Glomerular endothelial cell (primary cell): ENCODE measurements at regions not wholly inside any gene's neighbourhood (a gene's known extent, or its start where the extent isn't known, plus 50 kb on each side); places are given as distances from the start of the nearest gene placed in this dataset.

Source experiments
- DNase-seq: peaks from one replicate; pipeline ENCODE4 v3.0.0-alpha.2; 2011; ENCODE audit warnings: low read depth, low spot score; ENCODE audit errors: extremely low read depth

DNA sequence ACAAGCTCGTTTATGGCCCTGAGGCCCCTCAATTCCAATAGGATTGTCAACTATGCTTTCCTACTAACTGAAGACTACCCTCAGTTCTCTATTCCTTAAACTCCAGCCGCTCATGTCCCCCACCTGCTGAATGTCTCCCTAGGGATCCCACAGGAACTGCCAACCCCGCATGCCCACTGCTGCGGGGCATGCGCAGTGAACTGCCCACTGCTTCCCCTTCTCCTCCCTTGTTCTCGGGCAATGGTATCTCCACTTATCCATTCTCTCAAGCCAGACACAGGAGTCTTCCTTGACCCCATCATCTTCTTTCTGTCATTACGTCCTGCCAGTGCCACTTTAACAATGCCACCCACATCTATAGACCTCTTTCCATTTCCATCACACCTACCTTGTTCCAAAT, 90.0 kb downstream of the FGF18 start:
- no peak for DNase-seq

DNA sequence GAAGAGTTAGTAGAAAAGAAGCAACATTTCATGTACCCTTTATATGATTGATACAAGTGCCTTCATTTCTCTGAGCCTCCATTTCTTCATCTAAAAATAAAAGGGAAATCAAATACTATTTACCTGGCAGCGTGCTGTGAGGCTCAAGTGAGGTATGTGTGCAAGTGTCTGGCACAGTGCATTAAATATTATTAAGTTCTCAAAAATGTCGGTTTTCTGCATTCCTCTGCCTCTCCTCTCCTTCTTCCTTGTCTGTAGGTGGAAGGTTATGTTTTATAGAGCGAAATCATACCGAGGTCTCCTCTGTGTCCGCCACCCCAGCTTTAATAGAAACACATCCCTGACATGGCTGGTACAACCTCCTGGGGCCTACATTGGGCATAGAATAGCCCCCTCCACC, 93.0 kb downstream of the FGF18 start:
- no peak for DNase-seq

DNA sequence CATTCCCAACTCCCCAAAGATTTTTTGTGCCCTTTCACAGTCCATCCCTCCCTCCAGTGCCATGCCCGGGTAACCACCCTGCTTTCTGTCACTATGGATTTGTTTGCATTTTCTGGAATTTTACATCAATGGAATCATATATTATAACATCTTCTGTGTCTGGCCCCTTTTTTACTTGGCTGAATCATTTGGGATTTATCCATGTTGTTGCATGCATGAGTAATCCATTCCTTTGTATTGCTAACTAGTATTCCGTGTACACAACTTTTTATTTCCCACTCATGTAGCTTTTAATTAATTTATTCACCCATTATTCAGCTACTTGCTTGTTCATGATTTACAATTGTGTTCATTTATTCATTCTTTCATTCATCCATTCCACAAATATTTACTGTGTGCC, 94.1 kb downstream of the FGF18 start:
- DNase-seq, result no peak

DNA sequence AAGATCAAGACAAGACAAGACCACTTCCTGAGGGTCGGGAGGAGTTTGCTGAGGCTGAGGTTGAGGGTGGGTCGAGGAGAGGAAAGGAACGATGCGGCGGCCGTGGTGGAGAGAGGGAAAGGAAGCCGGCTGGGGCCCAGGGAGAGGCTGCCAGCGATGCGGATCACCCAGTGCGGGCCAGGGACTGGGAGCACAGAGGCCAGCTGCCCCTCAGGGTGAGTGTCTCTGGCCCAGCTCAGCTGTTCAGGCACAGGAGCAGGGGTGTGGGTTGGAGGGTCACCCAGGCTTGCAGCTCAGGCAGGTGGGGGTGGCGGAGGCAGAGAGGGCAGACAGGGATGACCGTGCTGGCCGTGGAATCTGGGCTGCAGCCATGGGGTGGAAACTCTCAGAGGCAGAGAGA, 99.5 kb downstream of the FGF18 start:
- no peak for DNase-seq

DNA sequence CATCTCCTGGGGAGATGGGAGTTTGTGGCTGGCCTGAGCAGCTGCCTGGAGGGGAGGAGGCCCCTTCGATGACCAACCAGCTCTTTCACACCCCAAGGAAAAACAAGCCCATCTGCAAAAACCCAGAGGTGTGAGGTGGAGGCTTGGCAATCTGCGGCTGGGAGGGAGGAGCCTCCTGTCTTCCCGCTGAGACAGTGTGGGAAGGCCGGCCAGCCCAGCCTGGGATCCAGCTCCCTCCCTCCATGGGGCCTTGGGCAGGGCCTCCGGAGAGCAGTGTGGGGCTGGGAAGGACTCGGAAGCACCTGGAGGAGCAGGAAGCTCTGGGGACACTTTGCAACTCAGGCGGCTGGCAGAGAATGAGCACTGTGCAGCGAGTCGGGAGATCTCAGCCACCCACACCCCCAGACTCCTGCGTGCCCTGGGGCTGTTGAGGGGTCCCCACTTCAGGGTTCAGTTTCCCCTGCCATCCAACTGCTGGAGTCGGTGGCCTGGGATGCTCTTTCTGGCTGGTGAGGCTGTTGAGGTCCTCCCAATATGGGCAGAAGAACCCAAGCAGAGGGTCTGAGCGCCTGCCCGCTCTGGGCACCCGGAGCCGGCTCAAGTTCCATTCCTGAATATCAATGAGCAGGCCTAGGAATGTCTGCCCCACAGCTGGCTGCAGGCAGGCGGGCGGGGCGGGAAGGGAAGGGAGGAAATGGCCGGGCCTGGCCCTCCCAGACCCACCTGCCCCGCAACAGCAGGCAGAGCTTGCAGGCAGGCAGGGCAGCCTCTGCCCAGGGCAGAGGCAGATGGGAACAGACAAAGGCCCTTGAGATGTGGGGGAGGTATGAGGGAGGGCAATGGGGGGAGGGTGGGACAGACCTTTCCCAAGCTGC, 101.1 kb downstream of the FGF18 start:
- no peak for DNase-seq

DNA sequence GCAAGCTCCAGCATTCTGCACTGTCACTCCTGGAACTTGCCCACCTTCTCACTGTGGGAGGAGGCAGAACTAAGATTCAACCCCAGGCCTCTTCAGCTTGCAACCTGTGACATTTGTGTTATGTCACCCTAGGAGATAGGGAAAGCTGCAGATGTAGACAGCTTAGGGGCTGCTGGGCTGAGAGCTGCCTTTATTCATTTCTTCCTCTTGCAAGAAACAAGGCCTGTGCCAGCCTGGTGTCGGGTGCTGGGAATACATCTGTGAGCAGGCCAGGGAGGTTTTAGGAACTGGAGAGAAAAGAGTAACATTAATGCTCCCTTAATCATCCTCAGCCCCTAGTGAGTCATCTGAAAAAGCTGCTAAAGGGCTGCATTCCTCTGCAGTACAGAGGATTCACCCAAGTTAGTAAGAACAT, 101.8 kb downstream of the FGF18 start:
- DNase-seq, result peak; percentile 3

DNA sequence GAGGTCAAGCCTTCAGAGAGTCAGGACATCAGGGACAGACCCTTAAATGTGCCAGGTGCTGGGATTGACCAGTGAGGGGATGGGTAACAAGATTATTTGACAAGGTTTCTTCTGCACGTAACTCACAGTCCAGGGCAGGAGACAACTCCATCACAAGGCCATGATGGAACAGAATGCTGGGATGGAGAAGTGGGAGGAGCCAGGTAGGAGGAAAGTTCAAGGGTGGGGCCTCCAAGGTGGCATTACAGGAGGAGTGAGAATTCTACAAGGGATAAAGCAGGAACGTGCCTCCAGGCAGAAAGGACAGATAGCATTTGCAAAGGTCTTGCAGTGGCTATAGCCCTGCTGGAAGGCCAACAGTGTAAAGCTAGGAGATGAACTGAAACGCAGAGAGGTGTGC, 102.2 kb downstream of the FGF18 start:
- DNase-seq, result no peak

DNA sequence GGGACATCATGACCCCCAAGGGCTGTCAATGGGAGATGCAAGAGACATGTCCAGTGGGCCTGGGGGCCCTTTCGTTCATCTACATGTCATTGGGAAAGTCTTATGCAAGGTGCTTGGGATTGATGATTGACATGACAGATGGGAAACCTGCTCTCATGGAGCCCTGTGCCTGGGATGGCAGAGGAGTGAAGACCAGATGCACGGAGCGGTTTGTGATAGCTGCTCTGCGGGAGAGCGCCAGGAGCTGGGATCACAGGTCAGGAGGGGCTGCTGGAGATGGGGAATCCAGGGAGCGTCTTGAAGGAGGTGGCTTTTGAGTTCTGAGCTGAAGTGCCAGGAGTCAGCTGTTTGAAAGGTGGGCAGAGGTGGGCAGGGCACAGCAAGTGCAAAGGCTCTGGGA, 104.3 kb downstream of the FGF18 start:
- DNase-seq, result no peak

DNA sequence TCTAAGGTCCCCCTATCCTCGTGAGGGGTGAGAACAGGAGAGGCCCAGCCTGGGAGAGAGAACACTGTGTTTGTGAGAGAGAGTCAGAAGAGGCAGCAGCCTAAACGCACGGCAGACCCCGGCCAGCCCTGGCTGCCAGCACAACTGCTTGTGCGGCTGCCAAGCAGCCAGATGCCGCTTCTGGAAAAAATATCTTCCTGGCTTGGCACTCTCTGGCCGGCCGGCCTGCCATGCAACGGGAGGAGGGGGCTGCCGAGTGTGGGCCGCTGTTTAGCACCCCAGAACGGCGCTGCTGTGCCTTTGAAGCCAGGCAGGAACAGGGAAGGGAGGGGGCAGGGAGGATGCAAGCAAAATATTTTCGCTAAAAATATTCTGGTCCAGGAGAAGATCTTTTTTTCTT, 105.0 kb downstream of the FGF18 start:
- DNase-seq, result no peak

DNA sequence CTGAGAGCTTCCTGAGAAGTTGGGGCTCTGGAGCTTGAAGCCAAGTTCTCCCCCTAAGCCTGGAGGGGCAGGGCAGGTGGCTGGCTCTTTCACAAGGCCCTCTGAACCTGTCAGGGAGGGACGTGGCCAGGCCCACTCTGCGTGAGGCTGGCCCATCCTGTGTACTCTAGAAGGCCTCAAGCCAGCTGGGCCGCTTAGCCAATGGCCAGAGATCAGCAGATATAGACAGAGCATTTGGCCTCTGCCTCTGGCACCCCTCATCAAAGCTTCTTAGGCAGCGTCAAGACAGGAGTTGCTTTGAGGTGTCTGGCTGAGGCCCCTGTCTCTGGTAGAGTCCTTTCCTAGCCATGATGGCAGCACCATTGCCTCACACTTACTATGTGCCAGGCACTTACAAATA, 105.6 kb downstream of the FGF18 start:
- no peak for DNase-seq

DNA sequence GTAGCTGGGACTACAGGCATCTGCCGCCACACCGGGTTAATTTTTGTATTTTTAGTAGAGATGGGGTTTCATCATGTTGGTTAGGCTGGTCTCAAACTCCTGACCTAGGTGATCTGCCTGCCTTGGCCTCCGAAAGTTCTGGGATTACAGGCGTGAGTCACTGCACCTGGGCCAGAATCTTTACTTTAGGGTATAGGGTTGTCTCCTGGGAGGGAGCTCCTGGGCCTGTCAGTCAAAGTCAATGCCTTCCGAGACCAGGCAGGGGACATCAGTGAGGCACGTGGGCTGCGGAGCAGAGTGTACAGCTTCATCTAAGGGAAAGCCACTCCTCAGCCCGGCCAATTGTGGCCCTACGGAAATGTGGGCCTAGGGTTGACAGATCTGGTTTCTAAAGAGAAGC, 108.6 kb downstream of the FGF18 start:
- no peak for DNase-seq

DNA sequence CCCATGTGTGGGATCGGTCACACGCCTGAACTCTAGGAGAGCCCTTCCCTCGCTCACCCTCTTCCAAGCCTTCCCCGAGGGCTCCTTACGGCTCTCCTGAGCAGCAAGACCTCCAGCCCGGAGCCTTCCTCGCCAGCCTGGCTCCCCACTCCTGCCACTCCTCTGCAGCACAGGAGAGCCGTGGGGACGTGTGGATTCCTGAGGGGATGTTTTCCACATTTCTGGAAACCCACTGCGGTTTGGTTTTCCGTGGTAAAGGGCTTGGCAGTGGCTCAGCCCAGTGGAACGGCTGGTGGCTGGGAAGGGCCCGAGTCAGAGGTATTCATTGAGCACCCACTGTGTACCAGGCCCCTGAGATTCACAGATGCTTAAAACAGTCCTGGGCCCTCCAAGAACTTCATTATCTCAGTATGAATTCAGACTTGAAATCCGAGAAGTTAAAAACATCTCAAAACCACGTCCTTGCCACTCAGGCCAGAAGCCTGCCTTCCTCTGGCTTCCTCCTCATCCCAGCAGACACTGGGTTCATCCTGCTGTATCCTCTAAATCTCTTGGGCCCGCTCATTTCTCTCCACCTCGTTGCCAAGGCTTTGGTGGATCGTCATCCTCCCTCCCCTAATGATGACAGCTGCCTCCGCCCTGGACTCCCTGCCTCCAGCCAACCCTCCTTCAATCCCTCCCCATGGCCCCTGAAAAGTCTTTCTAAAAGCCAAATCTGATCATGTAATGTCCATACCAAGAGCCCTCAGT, 109.6 kb downstream of the FGF18 start:
- DNase-seq, result no peak

DNA sequence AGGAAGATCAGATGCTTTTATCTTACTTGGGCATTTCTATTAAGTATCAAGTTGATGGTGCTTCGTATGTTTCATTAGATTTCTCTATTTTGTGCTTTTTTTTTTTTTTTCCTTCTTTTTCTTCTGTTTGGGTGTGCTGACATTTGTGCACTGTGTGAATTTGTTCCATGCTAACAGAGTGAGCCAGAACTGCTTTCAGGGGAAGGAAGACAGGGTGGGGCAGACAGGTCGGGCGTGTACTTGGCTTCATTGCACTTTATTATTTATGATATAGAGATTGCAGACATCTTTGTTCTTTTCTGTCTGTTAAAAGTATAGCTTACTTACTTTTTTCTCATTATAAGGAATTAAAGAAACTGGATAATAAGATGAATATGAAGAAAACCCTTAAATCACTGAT, 112.2 kb downstream of the FGF18 start:
- DNase-seq, result no peak

DNA sequence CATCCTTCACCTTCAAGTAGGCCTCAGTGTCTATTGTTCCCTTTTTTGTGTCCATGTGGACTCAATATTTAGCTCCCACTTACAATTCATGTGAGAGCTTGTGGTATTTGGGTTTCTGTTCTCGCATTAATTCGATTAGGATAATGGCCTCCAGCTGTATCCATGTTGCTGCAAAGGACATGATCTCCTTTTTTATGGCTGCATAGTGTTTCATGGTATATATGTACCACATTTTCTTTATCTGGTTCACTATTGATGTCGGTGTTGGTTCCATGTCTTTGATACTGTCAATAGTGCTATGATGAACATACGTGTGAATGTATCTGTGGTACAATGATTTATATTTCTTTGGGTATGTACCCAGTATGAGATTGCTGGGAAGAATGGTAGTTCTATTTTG, 113.7 kb downstream of the FGF18 start:
- no peak for DNase-seq

DNA sequence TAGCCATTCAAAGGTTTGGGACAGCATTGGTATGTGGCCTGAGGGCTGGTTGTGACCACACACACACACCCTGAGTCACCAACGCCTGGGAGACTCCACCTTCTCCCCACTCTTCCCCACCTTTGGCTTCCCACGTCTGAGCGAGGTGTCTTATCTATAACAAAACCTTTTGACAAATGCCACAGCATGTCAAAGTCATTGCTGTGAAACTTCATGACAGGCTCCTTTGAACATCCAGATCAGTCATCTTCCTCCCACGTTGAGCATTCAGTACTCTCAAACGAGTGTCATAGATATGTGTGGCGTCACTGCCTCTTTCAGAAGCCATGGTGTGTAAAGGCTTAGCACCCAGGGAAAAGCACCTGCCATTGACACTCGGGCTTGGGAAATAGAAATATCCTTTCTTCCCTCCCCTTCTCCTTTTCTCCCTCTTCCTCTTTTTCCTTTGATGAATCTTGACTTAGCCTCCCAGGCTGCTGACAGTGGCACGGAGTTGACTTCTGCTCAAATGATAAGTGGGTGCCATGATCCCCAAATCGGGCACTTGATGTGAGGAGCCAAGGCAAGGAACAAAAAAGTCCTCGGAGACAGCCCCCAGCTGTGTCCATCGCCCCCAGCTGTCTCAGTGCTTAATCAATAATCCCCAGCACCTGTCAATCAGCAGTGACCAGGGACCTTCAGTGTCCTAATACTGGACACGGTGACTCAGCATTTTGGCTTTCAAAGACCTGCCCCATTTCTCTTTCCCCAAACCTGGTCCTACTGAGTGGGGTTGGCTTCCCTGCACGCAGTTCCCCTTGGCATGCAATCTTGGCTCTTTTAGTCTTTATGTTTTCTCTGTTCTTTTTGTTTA, 114.8 kb downstream of the FGF18 start:
- DNase-seq, result no peak

DNA sequence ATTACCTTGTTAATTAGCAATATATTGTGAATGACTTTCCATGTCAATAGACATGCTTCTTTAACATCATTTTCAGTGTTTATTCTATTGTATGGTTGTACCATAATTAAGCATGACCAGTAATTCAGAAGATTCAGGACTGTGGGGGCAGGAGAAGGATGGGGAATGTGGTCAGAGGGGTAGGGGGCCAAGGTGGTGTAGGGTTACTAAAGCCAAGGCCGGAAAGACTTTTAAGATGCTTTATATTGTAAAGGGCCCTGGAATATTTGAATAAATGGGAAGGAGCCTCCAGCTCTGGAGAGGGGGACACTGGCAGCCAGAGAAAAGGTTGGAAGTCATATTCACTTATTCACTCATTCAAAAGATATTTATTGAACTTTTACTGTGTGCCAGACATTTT, 115.7 kb downstream of the FGF18 start:
- no peak for DNase-seq

DNA sequence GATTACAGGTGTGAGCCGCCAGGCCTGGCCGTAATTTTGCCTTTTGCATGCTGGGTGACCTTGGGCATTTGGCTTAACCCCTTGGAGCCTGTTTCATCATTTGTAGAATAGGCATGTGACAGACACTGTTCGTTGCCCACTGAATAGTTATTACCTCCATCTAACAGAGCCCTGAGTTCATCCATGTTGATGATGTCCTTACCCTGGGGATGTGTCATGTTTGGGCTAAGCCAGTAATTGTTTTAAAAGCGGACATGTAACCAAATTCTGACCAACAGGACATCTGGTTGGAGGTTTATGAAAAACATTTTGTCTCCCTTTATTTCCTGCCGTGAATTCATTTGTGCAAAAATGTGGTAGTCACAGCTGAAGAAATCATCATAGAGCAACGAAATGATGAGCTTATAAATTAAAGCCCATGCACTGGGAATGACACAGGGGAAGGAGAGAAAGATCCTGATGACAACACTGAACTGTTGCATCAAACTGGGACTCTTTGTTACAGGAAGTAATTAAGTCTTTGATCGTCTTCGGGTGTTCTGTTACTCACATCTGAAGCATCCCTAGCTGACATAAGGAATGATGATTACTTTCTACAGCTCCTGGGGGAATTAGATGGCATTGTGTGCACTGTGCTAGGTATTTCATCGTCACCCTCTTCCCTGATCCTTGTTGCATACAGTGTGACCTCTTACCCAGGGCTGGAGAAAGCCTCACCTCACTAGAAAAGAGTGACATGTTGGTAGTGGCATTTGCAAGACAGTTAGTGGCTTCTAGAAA, 117.8 kb downstream of the FGF18 start:
- no peak for DNase-seq

DNA sequence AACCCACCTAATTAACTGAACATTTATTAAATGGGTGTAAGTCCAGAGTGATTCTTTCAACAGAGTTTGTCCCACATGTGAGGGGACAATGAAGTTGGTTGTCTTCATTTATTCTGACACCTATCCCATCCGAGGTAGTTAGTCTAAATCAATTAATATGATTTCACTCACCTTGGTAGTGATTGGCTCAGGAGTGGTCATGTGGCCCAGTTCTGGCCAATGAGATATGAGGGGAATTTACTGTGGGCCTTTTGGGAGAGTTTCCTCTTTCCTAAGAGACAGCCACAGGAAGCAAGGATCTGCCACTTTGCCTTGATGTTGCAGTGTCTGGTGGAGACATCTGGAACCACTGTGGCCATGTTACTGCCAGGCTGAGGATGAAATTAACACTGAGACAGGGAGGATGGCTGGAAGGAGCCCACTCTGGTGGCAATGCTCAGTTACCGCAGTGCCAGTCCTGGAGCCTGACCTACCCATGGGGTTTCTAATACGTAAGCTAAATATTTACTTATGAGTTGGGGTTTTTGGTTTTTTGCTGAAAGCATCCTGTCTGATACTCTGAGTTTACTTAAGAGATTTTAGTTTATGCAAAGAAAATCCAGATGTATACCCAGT, 118.6 kb downstream of the FGF18 start:
- DNase-seq, result no peak

DNA sequence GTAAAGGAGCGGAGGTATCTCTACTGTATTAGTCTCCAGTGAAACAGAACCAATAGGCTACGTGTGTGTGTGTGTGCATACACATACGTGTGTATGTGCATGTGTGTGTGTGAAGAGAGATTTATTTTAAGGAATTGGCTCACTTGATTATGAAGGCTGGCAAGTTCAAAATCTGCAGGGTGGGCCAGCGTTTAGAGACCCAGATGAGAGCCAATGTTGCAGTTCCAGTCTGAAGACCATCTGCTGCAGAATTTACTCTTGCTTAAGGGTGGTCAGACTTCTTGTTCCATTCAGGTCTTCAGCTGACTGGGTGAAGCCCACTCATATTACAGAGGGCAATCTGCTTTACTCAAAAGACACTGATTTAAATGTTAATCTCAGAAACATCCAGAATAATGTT, 119.2 kb downstream of the FGF18 start:
- DNase-seq, result no peak

DNA sequence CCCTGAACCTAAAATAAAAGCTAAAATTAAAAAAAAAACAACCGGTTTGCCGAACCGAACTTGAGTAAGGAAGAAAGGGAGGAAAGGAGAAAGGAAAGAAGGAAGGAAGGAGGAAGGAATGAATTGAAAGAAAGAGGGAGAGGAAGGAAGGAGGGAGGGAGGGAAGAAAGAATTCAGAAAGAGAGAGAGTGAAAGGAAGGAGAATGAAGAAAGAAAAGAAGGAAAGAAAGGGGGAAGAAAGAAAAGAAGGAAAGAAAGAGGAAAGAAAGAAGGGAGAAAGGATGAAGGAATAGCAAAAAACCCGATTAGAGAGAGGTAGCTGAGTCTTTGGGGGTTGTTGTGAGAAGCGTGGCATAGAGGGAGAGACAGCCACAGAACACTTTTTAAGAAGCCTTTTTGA, 121.4 kb downstream of the FGF18 start:
- DNase-seq, result no peak
